Osteoblast (primary cell): ENCODE measurements at regions not wholly inside any gene's neighbourhood (a gene's known extent, or its start where the extent isn't known, plus 50 kb on each side); places are given as distances from the start of the nearest gene placed in this dataset.

Source experiments
- DNase-seq: peaks from one replicate; pipeline ENCODE4 v3.0.0; 2011; ENCODE audit warnings: low spot score, mixed read lengths; ENCODE audit not compliant: insufficient read length; ENCODE audit errors: missing footprints
- H2AFZ ChIP-seq: 2 replicates; pipeline ENCODE4 v1.6.0; 2011; ENCODE audit warnings: mild to moderate bottlenecking, low read length
- H3K27ac ChIP-seq: 2 replicates; pipeline ENCODE4 v1.5.1; 2011; ENCODE audit warnings: mild to moderate bottlenecking, low read depth, low read length, moderate library complexity
- H3K27me3 ChIP-seq: 2 replicates; pipeline ENCODE4 v1.6.0; 2012; ENCODE audit warnings: mild to moderate bottlenecking, control low read depth, inconsistent platforms, low read length, moderate library complexity; ENCODE audit not compliant: insufficient read depth
- H3K36me3 ChIP-seq: 2 replicates; pipeline ENCODE4 v1.5.1; 2011; ENCODE audit warnings: mild to moderate bottlenecking, low read length, control low read depth, moderate library complexity; ENCODE audit not compliant: insufficient read depth
- H3K4me1 ChIP-seq: 2 replicates; pipeline ENCODE4 v1.5.1; 2011; ENCODE audit warnings: mild to moderate bottlenecking, low read length, control low read depth, moderate library complexity; ENCODE audit not compliant: insufficient read depth
- H3K4me2 ChIP-seq: 2 replicates; pipeline ENCODE4 v1.6.0; 2011; ENCODE audit warnings: mild to moderate bottlenecking, low read length; ENCODE audit not compliant: insufficient read depth
- H3K4me3 ChIP-seq: fragments of 200-600 bp; sonication (generic); 3 replicates; pipeline ENCODE4 v1.5.1; 2012; ENCODE audit warnings: mild to moderate bottlenecking, low read length, inconsistent platforms; ENCODE audit not compliant: insufficient read depth
- H3K79me2 ChIP-seq: 2 replicates; pipeline ENCODE4 v1.6.0; 2012; ENCODE audit warnings: mild to moderate bottlenecking, low read length, control low read depth, inconsistent platforms; ENCODE audit not compliant: insufficient read depth
- H3K9me3 ChIP-seq: 2 replicates; pipeline ENCODE4 v1.5.1; 2011; ENCODE audit warnings: low read depth, low read length, control low read depth
- H4K20me1 ChIP-seq: 2 replicates; pipeline ENCODE4 v1.6.0; 2012; ENCODE audit warnings: mild to moderate bottlenecking, low read length, control low read depth; ENCODE audit not compliant: insufficient read depth
- TF ChIP-seq, protein P1 (sequence below): IDR thresholded peaks from 2 replicates; pipeline ENCODE4 v1.5.1; 2011; ENCODE audit warnings: mild to moderate bottlenecking, low read depth, low read length, moderate library complexity; ENCODE audit errors: extremely low read depth

GRCh38 chr15:95470997-95471689 is 859.4 kb upstream of the NR2F2 start:
- Histone ChIP-seq H3K27me3 (no peaks in the 10 kb centered on the region), H3K36me3 (no peaks in the 10 kb centered on the region), H3K4me2 (no peak overlapping the region), H3K4me3 (no peak overlapping the region), H3K79me2 (no peaks in the 10 kb centered on the region), H3K27ac (no peak overlapping the region), H3K9me3 (no peaks in the 10 kb centered on the region), H2AFZ (no peak overlapping the region), H4K20me1 (no peaks in the 10 kb centered on the region), H3K4me1 (no peaks in the 10 kb centered on the region)
- DNase-seq, result no peak
- TF ChIP-seq, protein P1, sequence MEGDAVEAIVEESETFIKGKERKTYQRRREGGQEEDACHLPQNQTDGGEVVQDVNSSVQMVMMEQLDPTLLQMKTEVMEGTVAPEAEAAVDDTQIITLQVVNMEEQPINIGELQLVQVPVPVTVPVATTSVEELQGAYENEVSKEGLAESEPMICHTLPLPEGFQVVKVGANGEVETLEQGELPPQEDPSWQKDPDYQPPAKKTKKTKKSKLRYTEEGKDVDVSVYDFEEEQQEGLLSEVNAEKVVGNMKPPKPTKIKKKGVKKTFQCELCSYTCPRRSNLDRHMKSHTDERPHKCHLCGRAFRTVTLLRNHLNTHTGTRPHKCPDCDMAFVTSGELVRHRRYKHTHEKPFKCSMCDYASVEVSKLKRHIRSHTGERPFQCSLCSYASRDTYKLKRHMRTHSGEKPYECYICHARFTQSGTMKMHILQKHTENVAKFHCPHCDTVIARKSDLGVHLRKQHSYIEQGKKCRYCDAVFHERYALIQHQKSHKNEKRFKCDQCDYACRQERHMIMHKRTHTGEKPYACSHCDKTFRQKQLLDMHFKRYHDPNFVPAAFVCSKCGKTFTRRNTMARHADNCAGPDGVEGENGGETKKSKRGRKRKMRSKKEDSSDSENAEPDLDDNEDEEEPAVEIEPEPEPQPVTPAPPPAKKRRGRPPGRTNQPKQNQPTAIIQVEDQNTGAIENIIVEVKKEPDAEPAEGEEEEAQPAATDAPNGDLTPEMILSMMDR, result no peak

- H3K4me3 ChIP-seq, result no peak overlapping the region
- H4K20me1 ChIP-seq, result no peaks in the 10 kb centered on the region
- H3K4me1 ChIP-seq, result no peaks in the 10 kb centered on the region
- TF ChIP-seq, protein P1, result no peak
- no peaks in the 10 kb centered on the region for H3K36me3 ChIP-seq
- no peak overlapping the region for H3K4me2 ChIP-seq
- DNase-seq, result no peak
- H3K9me3 ChIP-seq, result no peaks in the 10 kb centered on the region
- no peaks in the 10 kb centered on the region for H3K27me3 ChIP-seq
- no peak overlapping the region for H3K27ac ChIP-seq
- H3K79me2 ChIP-seq, result no peaks in the 10 kb centered on the region
- H2AFZ ChIP-seq, result no peak overlapping the region
These were observed 858.8 kb upstream of the NR2F2 start for GRCh38 chr15:95471690-95472086.

GRCh38 chr15:95475067-95475466 is 855.4 kb upstream of the NR2F2 start:
- H3K9me3 ChIP-seq, result no peaks in the 10 kb centered on the region
- TF ChIP-seq, protein P1, result no peak
- no peak overlapping the region for H2AFZ ChIP-seq
- no peak overlapping the region for H3K4me2 ChIP-seq
- H3K4me3 ChIP-seq, result no peak overlapping the region
- no peaks in the 10 kb centered on the region for H3K36me3 ChIP-seq
- no peaks in the 10 kb centered on the region for H4K20me1 ChIP-seq
- H3K4me1 ChIP-seq, result no peaks in the 10 kb centered on the region
- no peaks in the 10 kb centered on the region for H3K27me3 ChIP-seq
- DNase-seq, result no peak
- no peak overlapping the region for H3K27ac ChIP-seq
- no peaks in the 10 kb centered on the region for H3K79me2 ChIP-seq

DNA sequence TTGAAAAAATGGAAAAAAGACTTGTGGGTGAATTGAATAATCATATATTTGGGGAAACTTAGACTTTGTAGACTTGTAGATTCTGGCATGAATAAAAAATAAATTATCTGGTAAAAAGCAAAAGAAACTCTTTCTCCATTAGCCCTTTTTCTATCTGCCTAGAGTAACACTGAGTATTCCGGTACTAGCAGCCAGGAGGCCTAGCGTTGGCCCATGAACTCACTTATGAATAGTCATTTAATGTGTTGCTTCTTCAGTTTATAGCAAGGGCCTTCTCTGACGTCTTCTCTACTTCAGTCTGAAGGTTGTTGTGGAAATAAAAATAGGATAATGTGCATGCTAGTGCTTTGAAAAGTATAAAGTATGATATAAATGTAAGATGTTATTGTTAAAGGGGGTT is 851.2 kb upstream of the NR2F2 start:
- no peak overlapping the region for H3K27ac ChIP-seq
- no peaks in the 10 kb centered on the region for H3K36me3 ChIP-seq
- no peaks in the 10 kb centered on the region for H3K4me1 ChIP-seq
- H3K27me3 ChIP-seq, result no peaks in the 10 kb centered on the region
- no peaks in the 10 kb centered on the region for H3K9me3 ChIP-seq
- TF ChIP-seq, protein P1, result no peak
- H3K4me3 ChIP-seq, result no peak overlapping the region
- no peak overlapping the region for H3K4me2 ChIP-seq
- no peak overlapping the region for H2AFZ ChIP-seq
- no peak for DNase-seq
- no peaks in the 10 kb centered on the region for H4K20me1 ChIP-seq
- no peaks in the 10 kb centered on the region for H3K79me2 ChIP-seq
